ENCODE measurements at regions not wholly inside any gene's neighbourhood (a gene's known extent, or its start where the extent isn't known, plus 50 kb on each side); places are given as distances from the start of the nearest gene placed in this dataset.

- Histone ChIP-seq H3K4me1 (ENCODE audit: control insufficient read depth, insufficient read depth, low read length) (no peaks in the 10 kb centered on the region), H3K4me3 (no peak overlapping the region), H3K27me3 (replicated peaks in 1 of 2; ENCODE audit: control insufficient read depth in 2 of 2, insufficient read depth in 2 of 2, low read length in 1 of 2) (no peaks in the 10 kb centered on the region), H2AFZ (ENCODE audit: control insufficient read depth, low read depth, low read length) (no peak overlapping the region), H4K20me1 (ENCODE audit: control insufficient read depth, insufficient read depth) (no peaks in the 10 kb centered on the region), H3K79me2 (ENCODE audit: control insufficient read depth, insufficient read depth, low read length) (no peaks in the 10 kb centered on the region), H3K27ac (ENCODE audit: control insufficient read depth, insufficient read depth) (no peak overlapping the region), H3K9ac (ENCODE audit: control insufficient read depth, insufficient read depth, low read length) (no peak overlapping the region), H3K9me3 (replicated peaks; ENCODE audit: control insufficient read depth, insufficient read depth, low read length) (no peaks in the 10 kb centered on the region), H3K36me3 (ENCODE audit: control insufficient read depth in 2 of 2, insufficient read depth in 2 of 2, low read length in 1 of 2) (no peaks in the 10 kb centered on the region), H3K4me2 (ENCODE audit: control insufficient read depth, insufficient read depth) (no peak overlapping the region)
- no peak for DNase-seq (ENCODE audit: low read depth, low spot score)
- ChIA-PET CTCF (no interaction called here), POLR2A (no interaction called here), SMC1A (ENCODE audit: uncharacterized antibody, unreplicated experiment) (no interaction called here), RAD21 (ENCODE audit: unreplicated experiment) (no interaction called here)
- no peak for ATAC-seq
- intact Hi-C loops (cut with micrococcal nuclease; ENCODE audit: unreplicated experiment): no loop called here
- in situ Hi-C loops (cut with MboI): no loop called here
- TF ChIP-seq SMAD1 (IDR thresholded peaks at IDR 0.05; ENCODE audit: low read depth, partially characterized antibody) (no peak), RELA (IDR thresholded peaks at IDR 0.05; ENCODE audit: borderline replicate concordance, partially characterized antibody) (no peak), HSF1 (IDR thresholded peaks at IDR 0.05; ENCODE audit: low read depth, low read length) (no peak), POU2F2 (IDR thresholded peaks at IDR 0.05; ENCODE audit: borderline replicate concordance, low read depth, low read length) (no peak), STAT3 (IDR thresholded peaks at IDR 0.05; ENCODE audit: low read depth, low read length) (no peak), SMARCA5 (IDR thresholded peaks at IDR 0.05) (no peak), SREBF1 (IDR thresholded peaks at IDR 0.05; ENCODE audit: low read length) (no peak), MEF2A (IDR thresholded peaks at IDR 0.05; ENCODE audit: insufficient read depth, low read depth, low read length) (no peak), RB1 (IDR thresholded peaks at IDR 0.05; ENCODE audit: borderline replicate concordance) (no peak), NR2C1 (IDR thresholded peaks at IDR 0.05) (no peak)
- no peak for FAIRE-seq
- no TSS peak for BruUV-seq (replicated peaks)
Measured at GRCh38 chr17:12575641-12576040, 90.0 kb upstream of the MYOCD start.

Data from GM12878 (cell line).